GM12878 (cell line): ENCODE measurements at regions not wholly inside any gene's neighbourhood (a gene's known extent, or its start where the extent isn't known, plus 50 kb on each side); places are given as distances from the start of the nearest gene placed in this dataset.

Source experiments
- ATAC-seq: fragments of 200-7000 bp; cut with Tn5 transposase; 3 replicates; pipeline ENCODE4 v1.9.1; 2020; ENCODE audit warnings: mild to moderate bottlenecking, moderate library complexity
- BruUV-seq: library from RNA; stranded (reverse); fragments of 400-500 nt; replicated peaks from 2 replicates; lab custom pipeline; 2021; lab: Mats Ljungman, UMichigan
- CTCF ChIA-PET: fragments of 300-600 bp; sonication (Branson Sonifier 250); formaldehyde crosslinking; extraction: SDS; loops from one replicate; lab custom pipeline; 2021; ENCODE audit warnings: inconsistent platforms; lab: Yijun Ruan, JAX
- POLR2A ChIA-PET: fragments of 350-600 bp; formaldehyde crosslinking; extraction: SDS; loops from one replicate; lab custom pipeline; 2021; ENCODE audit warnings: inconsistent platforms; lab: Charles Lee
- RAD21 ChIA-PET: fragments of 300-600 bp; sonication (Branson Sonifier 250); formaldehyde crosslinking; loops from one replicate; lab custom pipeline; 2023; ENCODE audit warnings: antibody characterized with exemption; ENCODE audit not compliant: unreplicated experiment; lab: Charles Lee
- SMC1A ChIA-PET: fragments of 300-600 bp; sonication (Branson Sonifier 250); formaldehyde crosslinking; loops from one replicate; lab custom pipeline; 2023; ENCODE audit not compliant: unreplicated experiment, uncharacterized antibody; lab: Charles Lee
- DNase-seq: peaks from one replicate; pipeline ENCODE4 v3.0.0-alpha.2; 2011; ENCODE audit warnings: low read depth, low spot score
- FAIRE-seq: peaks from 3 replicates; lab custom pipeline; 2011; peaks lifted over from hg19 to GRCh38; lab: Jason Lieb, UNC
- H2AFZ ChIP-seq: 2 replicates; pipeline ENCODE4 v1.6.0; 2011; ENCODE audit warnings: low read depth, low read length, control low read depth; ENCODE audit not compliant: control insufficient read depth
- H3K27ac ChIP-seq: 2 replicates; pipeline ENCODE4 v1.5.1; 2011; ENCODE audit warnings: control low read depth; ENCODE audit not compliant: control insufficient read depth, insufficient read depth
- H3K27me3 ChIP-seq, 2 experiments: replicated peaks in 1 of 2; 2 replicates each; pipeline versions ENCODE4 v1.6.0 to v1.6.1; 2011; ENCODE audit warnings: low read length in 1 of 2; ENCODE audit not compliant: control insufficient read depth in 2 of 2, insufficient read depth in 2 of 2
- H3K36me3 ChIP-seq, 2 experiments: 2 replicates each; pipeline ENCODE4 v1.5.1; 2011; ENCODE audit warnings: low read length in 1 of 2; ENCODE audit not compliant: control insufficient read depth in 2 of 2, insufficient read depth in 2 of 2
- H3K4me1 ChIP-seq: 2 replicates; pipeline ENCODE4 v1.6.1; 2011; ENCODE audit warnings: mild to moderate bottlenecking, low read length, moderate library complexity, mixed read lengths; ENCODE audit not compliant: control insufficient read depth, insufficient read depth
- H3K4me2 ChIP-seq: 2 replicates; pipeline ENCODE4 v1.6.0; 2011; ENCODE audit warnings: control low read depth; ENCODE audit not compliant: control insufficient read depth, insufficient read depth
- H3K4me3 ChIP-seq: fragments of 200-600 bp; sonication (generic); 2 replicates; pipeline ENCODE4 v1.5.1; 2016
- H3K79me2 ChIP-seq: 2 replicates; pipeline ENCODE4 v1.6.0; 2011; ENCODE audit warnings: low read length; ENCODE audit not compliant: control insufficient read depth, insufficient read depth
- H3K9ac ChIP-seq: 2 replicates; pipeline ENCODE4 v1.8.0; 2011; ENCODE audit warnings: low read length, control low read depth, mixed read lengths; ENCODE audit not compliant: control insufficient read depth, insufficient read depth
- H3K9me3 ChIP-seq: replicated peaks from 3 replicates; pipeline ENCODE4 v1.5.1; 2011; ENCODE audit warnings: mild to moderate bottlenecking, low read length; ENCODE audit not compliant: control insufficient read depth, insufficient read depth
- H4K20me1 ChIP-seq: 2 replicates; pipeline ENCODE4 v1.6.0; 2011; ENCODE audit not compliant: control insufficient read depth, insufficient read depth
- BCLAF1 ChIP-seq: fragments of 450-650 bp; IDR thresholded peaks from 2 replicates; pipeline ENCODE4 v1.6.1; 2017; ENCODE audit warnings: antibody characterized with exemption, mild to moderate bottlenecking, moderate library complexity
- FOXK2 ChIP-seq: fragments of 450-650 bp; IDR thresholded peaks from 2 replicates; pipeline ENCODE4 v1.6.1; 2017; ENCODE audit warnings: mild to moderate bottlenecking, moderate library complexity
- GABPA ChIP-seq: IDR thresholded peaks from 2 replicates; pipeline ENCODE4 v1.6.1; 2014; ENCODE audit warnings: antibody characterized with exemption, low read depth, mild to moderate bottlenecking, inconsistent platforms
- MEF2A ChIP-seq: IDR thresholded peaks from 2 replicates; pipeline ENCODE4 v1.6.1; 2011; ENCODE audit warnings: low read depth, mild to moderate bottlenecking, low read length, moderate library complexity; ENCODE audit not compliant: insufficient read depth
- MEF2B ChIP-seq: fragments of 450-650 bp; IDR thresholded peaks from 2 replicates; pipeline ENCODE4 v1.6.1; 2018; ENCODE audit warnings: mild to moderate bottlenecking, moderate library complexity; ENCODE audit not compliant: partially characterized antibody, poor library complexity, severe bottlenecking
- NKRF ChIP-seq: fragments of 450-650 bp; conservative IDR thresholded peaks from 2 replicates; pipeline ENCODE4 v1.6.1; 2017; ENCODE audit warnings: mild to moderate bottlenecking, moderate library complexity
- RFX5 ChIP-seq: IDR thresholded peaks from 2 replicates; pipeline ENCODE4 v1.6.1; 2011; ENCODE audit warnings: low read depth, low read length, improper control_type of control experiment
- SMAD1 ChIP-seq: fragments of 450-650 bp; IDR thresholded peaks from 2 replicates; pipeline ENCODE4 v1.6.1; 2018; ENCODE audit warnings: mild to moderate bottlenecking, low read depth; ENCODE audit not compliant: partially characterized antibody
- SMC3 ChIP-seq: IDR thresholded peaks from 2 replicates; pipeline ENCODE4 v1.6.1; 2011; ENCODE audit warnings: low read length, improper control_type of control experiment, borderline replicate concordance
- TCF7 ChIP-seq: IDR thresholded peaks from 2 replicates; pipeline ENCODE4 v1.6.1; 2014; ENCODE audit warnings: antibody characterized with exemption, borderline replicate concordance
- ZBTB33 ChIP-seq: fragments of 450-650 bp; IDR thresholded peaks from 2 replicates; pipeline ENCODE4 v1.6.1; 2017; ENCODE audit warnings: mild to moderate bottlenecking
- ZNF207 ChIP-seq: fragments of 450-650 bp; IDR thresholded peaks from 2 replicates; pipeline ENCODE4 v1.6.1; 2014; ENCODE audit warnings: antibody characterized with exemption, mild to moderate bottlenecking, borderline replicate concordance
- ZNF217 ChIP-seq: fragments of 450-650 bp; IDR thresholded peaks from 2 replicates; pipeline ENCODE4 v1.6.1; 2017; ENCODE audit warnings: antibody characterized with exemption, mild to moderate bottlenecking
- ZZZ3 ChIP-seq: IDR thresholded peaks from 2 replicates; pipeline ENCODE4 v1.6.1; 2011; ENCODE audit warnings: low read depth; ENCODE audit not compliant: control insufficient read depth, insufficient read length
- WGBS: methylation state at CpG from one replicate; pipeline ENCODE4 v1.1.6; 2016; ENCODE audit warnings: low lambda C conversion rate; ENCODE audit not compliant: insufficient replicate concordance, insufficient coverage; ENCODE audit errors: missing lambda C conversion rate; 5-methylcytosine and 5-hydroxymethylcytosine counted together
- in situ Hi-C: fragments of 300-500 bp; cut with MboI; formaldehyde crosslinking; loops from 9 replicates; pipeline ENCODE4 v1.14.3; 2018; ENCODE audit warnings: mixed read lengths
- intact Hi-C: fragments of 100-400 bp; cut with micrococcal nuclease; formaldehyde crosslinking; loops from one replicate; pipeline ENCODE4 v1.14.2; 2022; ENCODE audit not compliant: unreplicated experiment

GRCh38 chr1:69128204-69128603 is 439.5 kb upstream of the LRRC7 start (continued):
- TF ChIP-seq TCF7 (no peak), BCLAF1 (no peak), FOXK2 (no peak)

- Histone ChIP-seq H3K36me3 (no peaks in the 10 kb centered on the region), H3K4me3 (no peak overlapping the region), H3K27me3 (no peaks in the 10 kb centered on the region), H3K27ac (no peak overlapping the region), H3K4me1 (no peaks in the 10 kb centered on the region), H3K4me2 (no peak overlapping the region), H3K9ac (no peak overlapping the region), H4K20me1 (no peaks in the 10 kb centered on the region), H3K79me2 (no peaks in the 10 kb centered on the region), H2AFZ (no peak overlapping the region), H3K9me3 (no peaks in the 10 kb centered on the region)
- in situ Hi-C loops (no loop called here), intact Hi-C loops (no loop called here)
- ChIA-PET CTCF (interaction anchor here (0.7 kb wide), 1 partner anchor 247 kb away, joined by 3 read pairs; no protein-coding TSS in a partner anchor), POLR2A (no interaction called here), RAD21 (no interaction called here), SMC1A (no interaction called here)
- 15% methylated on average over 4 of the region's 4 CpGs for WGBS
- no TSS peak for BruUV-seq
- ATAC-seq (no peak; the same call in 2 of the 3 replicates), FAIRE-seq (no peak), DNase-seq (no peak)
- TF ChIP-seq MEF2A (no peak), ZBTB33 (no peak), MEF2B (no peak), ZNF207 (no peak), SMC3 (no peak), RFX5 (no peak), SMAD1 (no peak), NKRF (no peak), GABPA (no peak), ZZZ3 (no peak), ZNF217 (no peak)
Observed at GRCh38 chr1:69129538-69129937, 438.2 kb upstream of the LRRC7 start.
